Keratinocyte (primary cell): ENCODE measurements at regions not wholly inside any gene's neighbourhood (a gene's known extent, or its start where the extent isn't known, plus 50 kb on each side); places are given as distances from the start of the nearest gene placed in this dataset.

Experiments used
- DNase-seq: peaks from one replicate; pipeline ENCODE4 v3.0.0-alpha.2; 2011; ENCODE audit warnings: low read depth, missing footprints, low spot score
- FAIRE-seq: peaks from 2 replicates; lab custom pipeline; 2011; peaks lifted over from hg19 to GRCh38; lab: Jason Lieb, UNC
- H2AFZ ChIP-seq: 2 replicates; pipeline ENCODE4 v1.6.0; 2012; ENCODE audit warnings: low read length, control low read depth, inconsistent platforms; ENCODE audit not compliant: control insufficient read depth
- H3K27ac ChIP-seq: 2 replicates; pipeline ENCODE4 v1.5.1; 2011; ENCODE audit warnings: low read length; ENCODE audit not compliant: control insufficient read depth, insufficient read depth
- H3K27me3 ChIP-seq: 3 replicates; pipeline ENCODE4 v1.6.0; 2011; ENCODE audit warnings: low read length; ENCODE audit not compliant: control insufficient read depth, insufficient read depth; ENCODE audit errors: extremely low read depth
- H3K36me3 ChIP-seq, 2 experiments: 2 replicates in 1 of 2; 3 replicates in 1 of 2; pipeline ENCODE4 v1.5.1; 2011; ENCODE audit warnings: low read length in 2 of 2, mild to moderate bottlenecking in 1 of 2; ENCODE audit not compliant: control insufficient read depth in 2 of 2, insufficient read depth in 2 of 2; ENCODE audit errors: extremely low read depth in 1 of 2
- H3K4me1 ChIP-seq: 3 replicates; pipeline ENCODE4 v1.5.1; 2011; ENCODE audit warnings: low read length; ENCODE audit not compliant: control insufficient read depth, insufficient read depth; ENCODE audit errors: extremely low read depth
- H3K4me2 ChIP-seq: 3 replicates; pipeline ENCODE4 v1.6.0; 2011; ENCODE audit warnings: low read depth, low read length; ENCODE audit not compliant: control insufficient read depth, insufficient read depth; ENCODE audit errors: extremely low read depth
- H3K4me3 ChIP-seq, 3 experiments: fragments of 200-600 bp in 1 of 3; sonication (generic) in 1 of 3; 2 replicates in 2 of 3; 3 replicates in 1 of 3; pipeline ENCODE4 v1.5.1; 2011 to 2016; ENCODE audit warnings: low read length in 3 of 3, mild to moderate bottlenecking in 3 of 3, control low read depth in 2 of 3, inconsistent platforms in 1 of 3, low read depth in 1 of 3, mixed read lengths in 1 of 3, mixed run types in 1 of 3, moderate library complexity in 1 of 3; ENCODE audit not compliant: control insufficient read depth in 2 of 3, insufficient read depth in 2 of 3; ENCODE audit errors: extremely low read depth in 1 of 3
- H3K79me2 ChIP-seq: 2 replicates; pipeline ENCODE4 v1.6.0; 2012; ENCODE audit warnings: low read length; ENCODE audit not compliant: control insufficient read depth, insufficient read depth
- H3K9ac ChIP-seq: 3 replicates; pipeline ENCODE4 v1.6.0; 2011; ENCODE audit warnings: low read length; ENCODE audit not compliant: control insufficient read depth, insufficient read depth; ENCODE audit errors: extremely low read depth
- H3K9me1 ChIP-seq: 3 replicates; pipeline ENCODE4 v1.6.0; 2011; ENCODE audit warnings: low read length; ENCODE audit not compliant: control insufficient read depth, insufficient read depth; ENCODE audit errors: extremely low read depth
- H3K9me3 ChIP-seq: 2 replicates; pipeline ENCODE4 v1.5.1; 2012; ENCODE audit warnings: low read depth, low read length; ENCODE audit not compliant: control insufficient read depth
- H4K20me1 ChIP-seq: 3 replicates; pipeline ENCODE4 v1.6.0; 2011; ENCODE audit warnings: low read length; ENCODE audit not compliant: control insufficient read depth, insufficient read depth; ENCODE audit errors: extremely low read depth
- CTCF ChIP-seq, 3 experiments: IDR thresholded peaks in 1 of 3; conservative IDR thresholded peaks in 1 of 3; optimal IDR thresholded peaks in 1 of 3; 2 replicates in 2 of 3; 3 replicates in 1 of 3; pipeline versions ENCODE3 to v1.5.1; 2011; ENCODE audit warnings: low read length in 3 of 3, mild to moderate bottlenecking in 3 of 3, moderate library complexity in 2 of 3, control low read depth in 1 of 3, inconsistent platforms in 1 of 3; ENCODE audit not compliant: insufficient read depth in 2 of 3; ENCODE audit errors: extremely low read depth in 1 of 3
- EZH2 ChIP-seq: IDR thresholded peaks from one replicate; pipeline ENCODE4 v1.6.1; 2012; ENCODE audit warnings: inconsistent platforms, mild to moderate bottlenecking, low read length, moderate library complexity
- dilution Hi-C: fragments of 300-500 bp; cut with MboI; formaldehyde crosslinking; loops from one replicate; pipeline ENCODE4 v1.7.0; 2020; ENCODE audit warnings: low sequenced_read_pairs; ENCODE audit not compliant: extremely low pct_ligation_motif_present

- dilution Hi-C loops, result no loop called here
- Histone ChIP-seq H3K27me3 (no peaks in the 10 kb centered on the region), H3K4me1 (no peaks in the 10 kb centered on the region), H3K9me1 (no peaks in the 10 kb centered on the region), H2AFZ (no peak overlapping the region), H3K27ac (no peak overlapping the region), H3K79me2 (no peaks in the 10 kb centered on the region), H3K9ac (no peak overlapping the region), H3K36me3 (no peaks in the 10 kb centered on the region), H4K20me1 (no peaks in the 10 kb centered on the region), H3K9me3 (no peaks in the 10 kb centered on the region), H3K4me3 (no peak overlapping the region), H3K4me2 (no peak overlapping the region)
- DNase-seq (no peak), FAIRE-seq (no peak)
- no peak for TF ChIP-seq EZH2
- no peak for TF ChIP-seq CTCF (optimal IDR thresholded peaks at IDR 0.05 in 1 of 3, IDR thresholded peaks at IDR 0.05 in 1 of 3, conservative IDR thresholded peaks at IDR 0.05 in 1 of 3; ENCODE audit: extremely low read depth in 1 of 3, insufficient read depth in 2 of 3, low read length in 3 of 3)
Measured at GRCh38 chr3:6771171-6771570, 89.7 kb upstream of the GRM7 start.

GRCh38 chr3:6779140-6779539 lies 81.8 kb upstream of the GRM7 start:
- H3K27me3 ChIP-seq, result no peaks in the 10 kb centered on the region
- no peaks in the 10 kb centered on the region for H3K79me2 ChIP-seq
- no peak for FAIRE-seq
- H3K9me1 ChIP-seq, result no peaks in the 10 kb centered on the region
- dilution Hi-C loops, result no loop called here
- no peak overlapping the region for H3K27ac ChIP-seq
- TF ChIP-seq EZH2 (no peak), CTCF (optimal IDR thresholded peaks at IDR 0.05 in 1 of 3, IDR thresholded peaks at IDR 0.05 in 1 of 3, conservative IDR thresholded peaks at IDR 0.05 in 1 of 3; ENCODE audit: extremely low read depth in 1 of 3, insufficient read depth in 2 of 3, low read length in 3 of 3) (peak in 1 of 3 experiments; percentile 19)
- H3K4me3 ChIP-seq, result no peak overlapping the region
- H3K9ac ChIP-seq, result no peak overlapping the region
- H4K20me1 ChIP-seq, result no peaks in the 10 kb centered on the region
- H3K9me3 ChIP-seq, result no peaks in the 10 kb centered on the region
- no peaks in the 10 kb centered on the region for H3K36me3 ChIP-seq
- DNase-seq, result no peak
- no peak overlapping the region for H2AFZ ChIP-seq
- H3K4me1 ChIP-seq, result no peaks in the 10 kb centered on the region
- H3K4me2 ChIP-seq, result no peak overlapping the region
